Neural crest cell (in vitro differentiated cells): ENCODE measurements at regions not wholly inside any gene's neighbourhood (a gene's known extent, or its start where the extent isn't known, plus 50 kb on each side); places are given as distances from the start of the nearest gene placed in this dataset.
A peak's percentile ranks its signal among the peaks of the same experiment; 100 is the strongest.

Experiments used
- DNase-seq: peaks from one replicate; pipeline ENCODE4 v3.0.0; 2021; ENCODE audit warnings: low read depth, mixed read lengths, low spot score
- H3K27ac Mint-ChIP-seq: one replicate; pipeline ENCODE4 v1.8.0; 2021; ENCODE audit warnings: mild to moderate bottlenecking, mixed read lengths; ENCODE audit not compliant: unreplicated experiment
- H3K27me3 Mint-ChIP-seq: 2 replicates; pipeline ENCODE4 v1.8.0; 2021; ENCODE audit warnings: low read depth, mild to moderate bottlenecking, mixed read lengths
- H3K36me3 Mint-ChIP-seq: 2 replicates; pipeline ENCODE4 v1.8.0; 2021; ENCODE audit warnings: low read depth, mild to moderate bottlenecking, mixed read lengths
- H3K4me1 Mint-ChIP-seq: 2 replicates; pipeline ENCODE4 v1.8.0; 2021; ENCODE audit warnings: mixed read lengths
- H3K4me3 Mint-ChIP-seq: one replicate; pipeline ENCODE4 v1.8.0; 2021; ENCODE audit warnings: mild to moderate bottlenecking, mixed read lengths
- H3K9me3 Mint-ChIP-seq: 2 replicates; pipeline ENCODE4 v1.8.0; 2021; ENCODE audit warnings: mixed read lengths
- CTCF ChIP-seq: fragments of 200-600 bp; sonication (generic); conservative IDR thresholded peaks from 2 replicates; pipeline ENCODE4 v1.5.0; 2021; ENCODE audit warnings: antibody characterized with exemption, mild to moderate bottlenecking

- no peak for TF ChIP-seq CTCF
- no peaks in the 10 kb centered on the region for H3K27me3 Mint-ChIP-seq
These were observed 289.5 kb upstream of the FAR2 start for GRCh38 chr12:28859551-28859950.

DNA sequence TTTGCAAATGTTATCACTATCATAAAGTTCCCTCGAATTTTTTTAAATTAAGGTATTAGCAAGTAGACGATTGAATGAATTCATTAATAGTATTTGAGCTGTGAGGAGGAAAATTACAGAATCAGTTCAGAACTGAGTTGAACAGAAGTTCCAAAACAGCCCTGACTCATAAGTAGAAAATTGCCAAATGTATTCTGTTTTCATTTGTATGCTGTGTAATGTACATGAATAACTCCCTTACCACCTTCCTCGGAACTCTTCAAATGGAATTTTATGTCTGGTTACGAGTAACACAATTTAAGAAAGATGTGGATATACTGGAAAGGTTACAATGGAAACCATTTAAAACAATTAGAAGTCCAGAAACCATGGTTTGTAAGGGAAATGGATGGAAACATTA is 283.3 kb upstream of the FAR2 start:
- Mint-ChIP-seq H3K36me3 (no peaks in the 10 kb centered on the region), H3K4me1 (peaks cover 45% of the 10 kb centered on the region), H3K4me3 (no peak overlapping the region), H3K27me3 (no peaks in the 10 kb centered on the region), H3K27ac (peak overlapping the region; percentile 54), H3K9me3 (peaks cover 4% of the 10 kb centered on the region)
- no peak for TF ChIP-seq CTCF
- no peak for DNase-seq

More at GRCh38 chr12:28859551-28859950, 289.5 kb upstream of the FAR2 start:
- peaks cover 3% of the 10 kb centered on the region for H3K9me3 Mint-ChIP-seq
- no peak overlapping the region for H3K4me3 Mint-ChIP-seq
- peaks cover 15% of the 10 kb centered on the region for H3K4me1 Mint-ChIP-seq
- H3K36me3 Mint-ChIP-seq: no peaks in the 10 kb centered on the region
- DNase-seq: no peak
- H3K27ac Mint-ChIP-seq: no peak overlapping the region

- DNase-seq: no peak
- Mint-ChIP-seq H3K4me3 (no peak overlapping the region), H3K36me3 (no peaks in the 10 kb centered on the region), H3K9me3 (peaks cover 4% of the 10 kb centered on the region), H3K27ac (peak overlapping the region; percentile 72), H3K4me1 (peaks cover 45% of the 10 kb centered on the region), H3K27me3 (no peaks in the 10 kb centered on the region)
- TF ChIP-seq CTCF: no peak
These were observed 282.8 kb upstream of the FAR2 start for GRCh38 chr12:28866296-28866695.

DNA sequence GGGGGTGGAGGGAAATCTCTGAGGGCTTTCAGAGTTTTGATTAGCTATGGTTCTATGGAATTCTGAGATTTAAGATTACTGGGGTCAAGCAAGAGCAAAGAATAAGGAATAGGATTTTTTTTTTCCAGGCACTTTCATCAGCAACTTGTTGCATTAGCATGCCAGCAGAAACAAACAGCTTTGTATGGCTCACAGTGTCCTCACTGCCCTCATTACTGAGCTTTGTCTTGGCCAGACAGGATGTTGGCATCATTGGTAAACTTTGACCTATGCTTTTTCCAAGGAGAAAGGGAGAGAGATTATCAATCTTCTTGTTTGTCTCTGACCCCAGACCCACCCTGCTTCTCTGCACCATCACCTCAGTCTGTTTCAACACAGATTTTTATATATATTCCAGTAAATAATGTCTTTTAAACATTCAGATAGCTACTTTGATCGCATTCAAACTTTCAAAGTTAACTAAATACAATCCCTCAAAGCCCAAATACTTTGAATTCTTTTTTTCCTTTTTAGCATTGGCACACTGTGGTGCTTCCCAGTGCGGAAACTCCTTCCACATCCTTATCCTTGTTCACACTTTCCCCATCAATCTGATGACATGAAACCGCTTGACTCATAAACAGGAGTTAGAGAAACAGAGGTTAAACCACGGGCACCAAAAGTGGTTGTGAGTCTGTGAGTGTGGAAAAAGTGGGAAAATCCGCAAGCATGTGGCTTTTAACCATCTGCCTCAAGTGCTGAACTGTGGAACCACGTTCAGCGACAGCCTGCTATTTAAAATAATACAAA is 282.2 kb upstream of the FAR2 start:
- no peak for TF ChIP-seq CTCF
- peaks cover 4% of the 10 kb centered on the region for H3K9me3 Mint-ChIP-seq
- no peak overlapping the region for H3K4me3 Mint-ChIP-seq
- no peak for DNase-seq
- H3K27ac Mint-ChIP-seq: peak overlapping the region; percentile 72
- H3K4me1 Mint-ChIP-seq: peaks cover 45% of the 10 kb centered on the region
- no peaks in the 10 kb centered on the region for H3K36me3 Mint-ChIP-seq
- H3K27me3 Mint-ChIP-seq: no peaks in the 10 kb centered on the region

DNA sequence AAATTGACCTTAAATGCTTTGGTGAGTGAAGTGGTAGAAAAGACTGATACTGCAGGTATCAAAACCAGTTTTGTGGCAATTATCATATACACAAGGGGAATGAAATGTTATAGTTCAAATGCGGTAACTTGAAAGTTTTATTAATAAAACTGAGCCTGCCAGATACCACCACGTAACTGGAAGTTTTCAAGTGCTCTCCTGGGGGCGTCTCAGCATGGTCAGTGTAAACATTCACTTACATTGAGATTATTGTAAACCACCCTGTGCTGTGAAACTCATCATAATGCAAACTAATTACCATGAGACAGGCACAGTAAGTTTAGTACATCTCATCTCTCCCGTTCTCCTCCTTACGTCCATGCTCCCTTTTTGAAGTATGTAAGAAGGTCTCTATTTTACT is 280.7 kb upstream of the FAR2 start:
- H3K9me3 Mint-ChIP-seq: peaks cover 4% of the 10 kb centered on the region
- no peak overlapping the region for H3K4me3 Mint-ChIP-seq

More for the DNA sequence above, 280.7 kb upstream of the FAR2 start:
- Mint-ChIP-seq H3K4me1 (peaks cover 48% of the 10 kb centered on the region), H3K27ac (peak overlapping the region; percentile 48), H3K27me3 (no peaks in the 10 kb centered on the region), H3K36me3 (no peaks in the 10 kb centered on the region)
- TF ChIP-seq CTCF: no peak
- no peak for DNase-seq
